ENCODE measurements at regions not wholly inside any gene's neighbourhood (a gene's known extent, or its start where the extent isn't known, plus 50 kb on each side); places are given as distances from the start of the nearest gene placed in this dataset.

- no peak for TF ChIP-seq POLR2A (IDR thresholded peaks at IDR 0.05)
- no peak for TF ChIP-seq CTCF (IDR thresholded peaks at IDR 0.05)
Observed at GRCh38 chr3:116873142-116873541, 163.6 kb downstream of the TUSC7 start.

Measured in right lobe of liver (tissue), 4 donors.